ENCODE measurements at regions not wholly inside any gene's neighbourhood (a gene's known extent, or its start where the extent isn't known, plus 50 kb on each side); places are given as distances from the start of the nearest gene placed in this dataset.

DNA sequence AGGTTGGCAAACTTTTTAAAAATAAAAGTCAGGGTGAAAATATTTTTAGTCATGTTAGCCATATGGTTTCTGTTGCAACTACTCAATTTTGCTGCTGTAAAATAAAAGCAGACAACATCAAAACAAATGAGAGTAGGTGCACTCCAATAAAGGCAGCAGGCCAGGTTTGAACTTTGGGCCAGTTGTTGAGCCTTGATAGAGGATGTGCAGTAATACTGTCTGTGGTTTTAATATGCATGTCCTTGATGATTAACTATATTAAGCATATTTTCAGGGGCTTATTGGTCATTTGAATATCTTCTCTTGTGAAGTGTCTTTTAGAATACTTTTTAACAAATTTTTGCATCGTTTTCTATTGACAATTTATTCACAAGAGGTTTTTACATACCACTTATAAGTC is 1399.9 kb upstream of the B3GALT2 start:
- H3K4me1 Mint-ChIP-seq, result no peaks in the 10 kb centered on the region

DNA sequence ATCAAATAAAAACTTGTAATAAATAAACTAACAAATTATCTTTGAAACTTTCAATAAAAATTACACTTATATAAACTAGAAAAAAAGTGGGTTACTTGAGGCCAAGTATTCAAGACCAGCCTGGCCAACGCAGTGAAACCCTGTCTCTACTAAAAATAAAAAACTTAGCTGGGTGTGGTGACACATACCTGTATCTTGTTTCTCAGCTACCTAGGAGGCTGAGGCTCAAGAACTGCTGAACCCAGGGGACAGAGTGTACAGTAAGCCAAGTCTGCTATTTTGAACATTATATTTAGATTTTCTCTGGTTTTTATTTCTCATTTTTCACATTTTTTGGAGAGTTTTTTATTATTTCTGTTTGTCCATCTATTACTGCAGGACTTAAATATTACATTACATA is 1397.6 kb upstream of the B3GALT2 start:
- Histone ChIP-seq H3K9ac (ENCODE audit: extremely low read depth, low read length, poor library complexity, severe bottlenecking) (no peak overlapping the region), H3K36me3 (ENCODE audit: control insufficient read depth, insufficient read depth, low read length) (no peaks in the 10 kb centered on the region), H3K4me1 (ENCODE audit: control insufficient read depth, insufficient read depth, low read length) (no peaks in the 10 kb centered on the region), H3K27me3 (ENCODE audit: control insufficient read depth, insufficient read depth, low read length, poor library complexity, severe bottlenecking) (no peaks in the 10 kb centered on the region), H3K27ac (ENCODE audit: low read depth, low read length) (no peak overlapping the region), H3K9me3 (ENCODE audit: control insufficient read depth, low read length) (no peaks in the 10 kb centered on the region), H3K4me3 (ENCODE audit: low read length) (no peak overlapping the region)
- H3K27me3 Mint-ChIP-seq (ENCODE audit: insufficient read depth), result no peaks in the 10 kb centered on the region
- 93% methylated on average over 1 of the region's 1 CpG; no CpG with 5 or more reads in 1 of the 2 experiments for WGBS, 2 experiments (ENCODE audit: insufficient coverage in 1 of 2, insufficient read length in 1 of 2)
- no peak for TF ChIP-seq CTCF (conservative IDR thresholded peaks at IDR 0.05)
- no peaks in the 10 kb centered on the region for H3K4me1 Mint-ChIP-seq
- H3K4me3 Mint-ChIP-seq, result no peak overlapping the region
- no peaks in the 10 kb centered on the region for H3K9me3 Mint-ChIP-seq
- no peak overlapping the region for H3K27ac Mint-ChIP-seq
- H3K36me3 Mint-ChIP-seq (ENCODE audit: low read depth), result no peaks in the 10 kb centered on the region
- DNase-seq, result no peak

More for the DNA sequence above, 1399.9 kb upstream of the B3GALT2 start:
- Mint-ChIP-seq H3K27me3 (ENCODE audit: insufficient read depth) (no peaks in the 10 kb centered on the region), H3K36me3 (ENCODE audit: low read depth) (no peaks in the 10 kb centered on the region), H3K27ac (no peak overlapping the region), H3K4me3 (no peak overlapping the region), H3K9me3 (no peaks in the 10 kb centered on the region)
- Histone ChIP-seq H3K36me3 (ENCODE audit: control insufficient read depth, insufficient read depth, low read length) (no peaks in the 10 kb centered on the region), H3K9me3 (ENCODE audit: control insufficient read depth, low read length) (no peaks in the 10 kb centered on the region), H3K27ac (ENCODE audit: low read depth, low read length) (no peak overlapping the region), H3K27me3 (ENCODE audit: control insufficient read depth, insufficient read depth, low read length, poor library complexity, severe bottlenecking) (no peaks in the 10 kb centered on the region), H3K4me3 (ENCODE audit: low read length) (no peak overlapping the region), H3K9ac (ENCODE audit: extremely low read depth, low read length, poor library complexity, severe bottlenecking) (no peak overlapping the region), H3K4me1 (ENCODE audit: control insufficient read depth, insufficient read depth, low read length) (no peaks in the 10 kb centered on the region)
- WGBS, 2 experiments (ENCODE audit: insufficient coverage in 1 of 2, insufficient read length in 1 of 2), result 71% methylated on average over 1 of the region's 1 CpG; no CpG with 5 or more reads in 1 of the 2 experiments
- DNase-seq, result no peak
- no peak for TF ChIP-seq CTCF (conservative IDR thresholded peaks at IDR 0.05)

GRCh38 chr1:194570476-194570875 is 1384.1 kb upstream of the B3GALT2 start:
- H3K4me1 Mint-ChIP-seq, result no peaks in the 10 kb centered on the region
- no peaks in the 10 kb centered on the region for H3K9me3 Mint-ChIP-seq
- H3K36me3 ChIP-seq (ENCODE audit: control insufficient read depth, insufficient read depth, low read length), result no peaks in the 10 kb centered on the region
- DNase-seq, result no peak
- H3K27ac ChIP-seq (ENCODE audit: low read depth, low read length), result no peak overlapping the region
- H3K4me3 ChIP-seq (ENCODE audit: low read length), result no peak overlapping the region
- no peak overlapping the region for H3K4me3 Mint-ChIP-seq
- H3K27me3 Mint-ChIP-seq (ENCODE audit: insufficient read depth), result no peaks in the 10 kb centered on the region
- H3K9me3 ChIP-seq (ENCODE audit: control insufficient read depth, low read length), result no peaks in the 10 kb centered on the region
- no peaks in the 10 kb centered on the region for H3K27me3 ChIP-seq (ENCODE audit: control insufficient read depth, insufficient read depth, low read length, poor library complexity, severe bottlenecking)
- no peaks in the 10 kb centered on the region for H3K36me3 Mint-ChIP-seq (ENCODE audit: low read depth)
- H3K9ac ChIP-seq (ENCODE audit: extremely low read depth, low read length, poor library complexity, severe bottlenecking), result no peak overlapping the region
- TF ChIP-seq CTCF (conservative IDR thresholded peaks at IDR 0.05), result no peak
- no peak overlapping the region for H3K27ac Mint-ChIP-seq
- no peaks in the 10 kb centered on the region for H3K4me1 ChIP-seq (ENCODE audit: control insufficient read depth, insufficient read depth, low read length)
